Spleen (tissue), 11 donors: ENCODE measurements at regions not wholly inside any gene's neighbourhood (a gene's known extent, or its start where the extent isn't known, plus 50 kb on each side); places are given as distances from the start of the nearest gene placed in this dataset.
A peak's percentile ranks its signal among the peaks of the same experiment; 100 is the strongest.

Experiments used
- DNase-seq: peaks from one replicate; pipeline ENCODE4 v3.0.0-alpha.2; 2020
- H3K27ac ChIP-seq, 8 donors: fragments of 200-600 bp; sonication (generic) in 7 of 8; 1 replicate in 4 of 8; 2 replicates in 4 of 8; pipeline versions ENCODE4 v1.5.0 to v1.8.0; 2016 to 2021; ENCODE audit warnings: inconsistent platforms in 4 of 8, mild to moderate bottlenecking in 4 of 8, moderate library complexity in 1 of 8
- H3K27me3 ChIP-seq, 7 donors: fragments of 200-600 bp; sonication (generic) in 6 of 7; replicated peaks in 1 of 7; 1 replicate in 4 of 7; 2 replicates in 3 of 7; pipeline versions ENCODE4 v1.5.0 to v1.8.0; 2016 to 2021; ENCODE audit warnings: inconsistent platforms in 3 of 7, mild to moderate bottlenecking in 1 of 7
- H3K36me3 ChIP-seq, 6 donors: fragments of 200-600 bp; sonication (generic) in 5 of 6; 1 replicate in 4 of 6; 2 replicates in 2 of 6; pipeline versions ENCODE4 v1.5.0 to v1.8.0; 2016 to 2021; ENCODE audit warnings: inconsistent platforms in 2 of 6
- H3K4me1 ChIP-seq, 6 donors: fragments of 200-600 bp; sonication (generic) in 5 of 6; 1 replicate in 3 of 6; 2 replicates in 3 of 6; pipeline versions ENCODE4 v1.5.0 to v1.8.0; 2016 to 2021; ENCODE audit warnings: inconsistent platforms in 3 of 6
- H3K4me3 ChIP-seq, 8 donors: fragments of 200-600 bp; sonication (generic) in 7 of 8; 1 replicate in 4 of 8; 2 replicates in 4 of 8; pipeline versions ENCODE4 v1.5.0 to v1.8.0; 2016 to 2021; ENCODE audit warnings: inconsistent platforms in 4 of 8, mild to moderate bottlenecking in 4 of 8, moderate library complexity in 2 of 8
- H3K9me3 ChIP-seq, 8 donors: fragments of 200-600 bp; sonication (generic) in 7 of 8; 1 replicate in 4 of 8; 2 replicates in 4 of 8; pipeline versions ENCODE4 v1.5.0 to v1.8.0; 2016 to 2021; ENCODE audit warnings: inconsistent platforms in 4 of 8
- CTCF ChIP-seq, 11 experiments: fragments of 200-600 bp in 7 of 11; fragments of 450-650 bp in 4 of 11; sonication (generic) in 4 of 11; IDR thresholded peaks in 8 of 11; conservative IDR thresholded peaks in 3 of 11; 1 replicate in 7 of 11; 2 replicates in 4 of 11; pipeline versions ENCODE4 v1.4.0 to v1.8.0; 2016 to 2021; ENCODE audit warnings: antibody characterized with exemption in 11 of 11, inconsistent platforms in 4 of 11, mild to moderate bottlenecking in 1 of 11
- POLR2A ChIP-seq, 3 donors: fragments of 450-650 bp; IDR thresholded peaks; one replicate each; pipeline ENCODE4 v1.5.1; 2017; ENCODE audit warnings: antibody characterized with exemption in 3 of 3, mild to moderate bottlenecking in 1 of 3
- POLR2AphosphoS5 ChIP-seq, 3 donors: sonication (generic); formaldehyde crosslinking; IDR thresholded peaks; one replicate each; pipeline ENCODE4 v1.5.1; 2017; ENCODE audit warnings: antibody characterized with exemption in 3 of 3
- WGBS, 5 donors: extraction: QIAGEN DNeasy Blood & Tissue Kit in 3 of 5; methylation state at CpG; one replicate each; pipeline versions ENCODE4 v1.1.5 to v1.1.7; 2013 to 2018; 5-methylcytosine and 5-hydroxymethylcytosine counted together
- intact Hi-C: fragments of 100-400 bp; cut with DNase I; formaldehyde crosslinking; loops from one replicate; pipeline ENCODE4 v1.15.0; 2023; ENCODE audit warnings: low total_unique reads
- donor health status: healthy with polysubstance abuse.
- donor health status: DM: no; HTN: no; CAD: no; lungs with moderate emphysema.
- donor health status: DM: no; HTN: no; CAD: no.
- donor health status: Bipolar disorder and iron deficiency.
- donor health status: healthy.
- donor health status: DM: no; HTN: no; CAD: no.
- donor health status: DM: yes; HTN: yes; CAD: no.

- Histone ChIP-seq H3K27me3 (no peaks in the 10 kb centered on the region), H3K36me3 (no peaks in the 10 kb centered on the region), H3K9me3 (no peaks in the 10 kb centered on the region), H3K27ac (no peak overlapping the region), H3K4me3 (no peak overlapping the region), H3K4me1 (no peaks in the 10 kb centered on the region)
- intact Hi-C loops = no loop called here
- 81 to 92% (median 85%) methylated on average over 3 of the region's 3 CpGs for WGBS, 5 donors
- peak; percentile 53 for DNase-seq
- TF ChIP-seq POLR2A (IDR thresholded peaks at IDR 0.05) (no peak), POLR2AphosphoS5 (IDR thresholded peaks at IDR 0.05) (no peak)
Measured at GRCh38 chr18:44060197-44060596, 620.5 kb upstream of the SETBP1 start.

GRCh38 chr18:44061438-44061837 is 619.2 kb upstream of the SETBP1 start:
- no peak overlapping the region for H3K27ac ChIP-seq
- no peaks in the 10 kb centered on the region for H3K27me3 ChIP-seq
- no peaks in the 10 kb centered on the region for H3K36me3 ChIP-seq
- H3K4me1 ChIP-seq = no peaks in the 10 kb centered on the region
- 91 to 97% (median 94%) methylated on average over 5 to 7 of the region's 7 CpGs for WGBS, 5 donors
- intact Hi-C loops = no loop called here
- DNase-seq = no peak
- H3K9me3 ChIP-seq = no peaks in the 10 kb centered on the region
- no peak overlapping the region for H3K4me3 ChIP-seq
- TF ChIP-seq CTCF (IDR thresholded peaks at IDR 0.05 in 8 of 11, conservative IDR thresholded peaks at IDR 0.05 in 3 of 11) = no peak

GRCh38 chr18:44062345-44062744 is 618.3 kb upstream of the SETBP1 start:
- Histone ChIP-seq H3K27me3 (no peaks in the 10 kb centered on the region), H3K4me3 (no peak overlapping the region), H3K9me3 (no peaks in the 10 kb centered on the region), H3K36me3 (no peaks in the 10 kb centered on the region), H3K4me1 (no peaks in the 10 kb centered on the region), H3K27ac (no peak overlapping the region)
- 81 to 94% (median 91%) methylated on average over 4 of the region's 4 CpGs for WGBS, 5 donors
- TF ChIP-seq POLR2AphosphoS5 (IDR thresholded peaks at IDR 0.05) (no peak), CTCF (IDR thresholded peaks at IDR 0.05 in 8 of 11, conservative IDR thresholded peaks at IDR 0.05 in 3 of 11) (no peak)
- no peak for DNase-seq
- intact Hi-C loops = no loop called here

GRCh38 chr18:44065206-44065605 is 615.5 kb upstream of the SETBP1 start:
- no peaks in the 10 kb centered on the region for H3K36me3 ChIP-seq
- intact Hi-C loops = no loop called here
- DNase-seq = no peak
- no peaks in the 10 kb centered on the region for H3K27me3 ChIP-seq
- TF ChIP-seq POLR2A (IDR thresholded peaks at IDR 0.05) (no peak), POLR2AphosphoS5 (IDR thresholded peaks at IDR 0.05) (no peak), CTCF (IDR thresholded peaks at IDR 0.05 in 8 of 11, conservative IDR thresholded peaks at IDR 0.05 in 3 of 11) (no peak)
- WGBS, 5 donors = 61 to 82% (median 68%) methylated on average over 3 of the region's 3 CpGs
- no peaks in the 10 kb centered on the region for H3K9me3 ChIP-seq
- no peaks in the 10 kb centered on the region for H3K4me1 ChIP-seq
- no peak overlapping the region for H3K27ac ChIP-seq
- H3K4me3 ChIP-seq = no peak overlapping the region

GRCh38 chr18:44066541-44066940 is 614.1 kb upstream of the SETBP1 start:
- intact Hi-C loops = no loop called here
- H3K4me1 ChIP-seq = no peaks in the 10 kb centered on the region
- H3K27me3 ChIP-seq = no peaks in the 10 kb centered on the region
- H3K36me3 ChIP-seq = no peaks in the 10 kb centered on the region
- WGBS, 5 donors = 89 to 95% (median 92%) methylated on average over 1 of the region's 1 CpG
- no peaks in the 10 kb centered on the region for H3K9me3 ChIP-seq
- H3K27ac ChIP-seq = no peak overlapping the region
- H3K4me3 ChIP-seq = no peak overlapping the region
- no peak for DNase-seq
- TF ChIP-seq CTCF (IDR thresholded peaks at IDR 0.05 in 8 of 11, conservative IDR thresholded peaks at IDR 0.05 in 3 of 11) = no peak
- TF ChIP-seq POLR2AphosphoS5 (IDR thresholded peaks at IDR 0.05) = no peak
- TF ChIP-seq POLR2A (IDR thresholded peaks at IDR 0.05) = no peak
